ENCODE measurements at regions not wholly inside any gene's neighbourhood (a gene's known extent, or its start where the extent isn't known, plus 50 kb on each side); places are given as distances from the start of the nearest gene placed in this dataset.

DNA sequence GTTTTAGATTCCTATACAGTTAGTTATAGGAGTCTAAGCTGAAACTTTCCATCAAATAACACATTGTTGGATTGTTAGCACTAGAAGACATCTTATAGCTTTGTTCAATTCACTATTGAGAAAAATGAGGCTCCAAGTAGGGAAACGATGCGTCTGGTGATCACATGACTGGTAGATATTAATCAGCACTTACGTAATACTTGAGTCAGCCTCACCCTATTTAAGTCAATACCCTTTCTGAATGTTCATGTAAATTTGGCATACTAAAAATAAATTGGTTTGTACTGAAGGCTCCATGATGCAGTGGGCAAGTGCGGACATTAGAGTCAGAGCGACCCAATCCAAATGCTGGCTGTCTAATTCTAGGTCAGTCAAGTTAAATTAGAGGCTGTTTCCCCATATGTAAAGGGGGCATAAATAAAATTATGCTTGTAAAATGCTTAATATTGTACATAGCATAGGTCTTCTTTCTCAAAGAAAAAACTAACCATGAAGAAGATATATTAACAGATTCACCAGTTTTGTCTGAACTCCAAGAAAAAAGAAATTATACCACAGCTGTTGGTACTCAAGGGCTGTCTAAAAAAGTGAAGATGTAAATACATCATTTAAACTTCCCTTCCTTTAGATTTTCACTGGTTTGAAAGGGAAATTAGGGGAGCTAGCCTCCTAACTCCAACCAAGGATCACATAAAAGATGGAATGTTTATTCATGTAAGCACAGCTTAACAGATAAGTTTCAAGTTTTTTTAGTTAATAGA lies 406.6 kb upstream of the TLE4 start:
- TF ChIP-seq GATA2 (IDR thresholded peaks at IDR 0.05; ENCODE audit: low read depth, low read length) (no peak), GATA3 (IDR thresholded peaks at IDR 0.05; ENCODE audit: low read depth, low read length) (no peak)

All from SH-SY5Y (cell line).